HL-60 (cell line): ENCODE measurements at regions not wholly inside any gene's neighbourhood (a gene's known extent, or its start where the extent isn't known, plus 50 kb on each side); places are given as distances from the start of the nearest gene placed in this dataset.

ENCODE experiments used
- GABPA ChIP-seq: IDR thresholded peaks from 2 replicates; pipeline ENCODE4 v1.6.1; 2012; ENCODE audit warnings: low read depth
- POLR2AphosphoS5 ChIP-seq: IDR thresholded peaks from 2 replicates; pipeline ENCODE4 v1.6.1; 2012; ENCODE audit warnings: low read depth
- TF ChIP-seq, protein P1 (sequence below): IDR thresholded peaks from one replicate; pipeline ENCODE4 v1.5.1; 2011; ENCODE audit warnings: low read length, control low read depth, inconsistent platforms; ENCODE audit not compliant: insufficient read depth
- TF ChIP-seq, protein P2 (sequence below): IDR thresholded peaks from 2 replicates; pipeline ENCODE4 v1.6.1; 2012; ENCODE audit warnings: low read depth; ENCODE audit not compliant: insufficient replicate concordance

DNA sequence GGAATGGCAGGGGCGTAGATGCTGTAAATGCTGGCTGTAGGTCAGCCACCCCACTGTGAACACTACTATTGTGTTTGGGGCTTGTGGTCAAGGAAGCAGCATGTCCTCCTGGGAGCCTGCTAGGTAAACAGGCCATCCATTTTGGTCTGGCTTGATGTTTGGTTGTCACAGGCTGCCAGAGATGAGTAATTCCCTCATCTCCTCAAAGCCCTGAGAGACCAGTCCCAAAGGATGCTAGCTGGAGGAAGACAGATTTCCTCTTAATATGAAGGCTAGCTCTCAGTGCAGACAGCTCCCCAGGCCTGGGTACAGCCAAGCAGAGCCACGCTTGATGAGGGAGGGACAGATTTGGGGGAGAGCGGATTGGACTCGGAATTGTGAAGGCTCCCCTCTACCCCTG lies 72.5 kb upstream of the MAP1B start:
- TF ChIP-seq, protein P1, sequence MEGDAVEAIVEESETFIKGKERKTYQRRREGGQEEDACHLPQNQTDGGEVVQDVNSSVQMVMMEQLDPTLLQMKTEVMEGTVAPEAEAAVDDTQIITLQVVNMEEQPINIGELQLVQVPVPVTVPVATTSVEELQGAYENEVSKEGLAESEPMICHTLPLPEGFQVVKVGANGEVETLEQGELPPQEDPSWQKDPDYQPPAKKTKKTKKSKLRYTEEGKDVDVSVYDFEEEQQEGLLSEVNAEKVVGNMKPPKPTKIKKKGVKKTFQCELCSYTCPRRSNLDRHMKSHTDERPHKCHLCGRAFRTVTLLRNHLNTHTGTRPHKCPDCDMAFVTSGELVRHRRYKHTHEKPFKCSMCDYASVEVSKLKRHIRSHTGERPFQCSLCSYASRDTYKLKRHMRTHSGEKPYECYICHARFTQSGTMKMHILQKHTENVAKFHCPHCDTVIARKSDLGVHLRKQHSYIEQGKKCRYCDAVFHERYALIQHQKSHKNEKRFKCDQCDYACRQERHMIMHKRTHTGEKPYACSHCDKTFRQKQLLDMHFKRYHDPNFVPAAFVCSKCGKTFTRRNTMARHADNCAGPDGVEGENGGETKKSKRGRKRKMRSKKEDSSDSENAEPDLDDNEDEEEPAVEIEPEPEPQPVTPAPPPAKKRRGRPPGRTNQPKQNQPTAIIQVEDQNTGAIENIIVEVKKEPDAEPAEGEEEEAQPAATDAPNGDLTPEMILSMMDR: no peak
- TF ChIP-seq POLR2AphosphoS5: no peak
- TF ChIP-seq GABPA: no peak
- TF ChIP-seq, protein P2, sequence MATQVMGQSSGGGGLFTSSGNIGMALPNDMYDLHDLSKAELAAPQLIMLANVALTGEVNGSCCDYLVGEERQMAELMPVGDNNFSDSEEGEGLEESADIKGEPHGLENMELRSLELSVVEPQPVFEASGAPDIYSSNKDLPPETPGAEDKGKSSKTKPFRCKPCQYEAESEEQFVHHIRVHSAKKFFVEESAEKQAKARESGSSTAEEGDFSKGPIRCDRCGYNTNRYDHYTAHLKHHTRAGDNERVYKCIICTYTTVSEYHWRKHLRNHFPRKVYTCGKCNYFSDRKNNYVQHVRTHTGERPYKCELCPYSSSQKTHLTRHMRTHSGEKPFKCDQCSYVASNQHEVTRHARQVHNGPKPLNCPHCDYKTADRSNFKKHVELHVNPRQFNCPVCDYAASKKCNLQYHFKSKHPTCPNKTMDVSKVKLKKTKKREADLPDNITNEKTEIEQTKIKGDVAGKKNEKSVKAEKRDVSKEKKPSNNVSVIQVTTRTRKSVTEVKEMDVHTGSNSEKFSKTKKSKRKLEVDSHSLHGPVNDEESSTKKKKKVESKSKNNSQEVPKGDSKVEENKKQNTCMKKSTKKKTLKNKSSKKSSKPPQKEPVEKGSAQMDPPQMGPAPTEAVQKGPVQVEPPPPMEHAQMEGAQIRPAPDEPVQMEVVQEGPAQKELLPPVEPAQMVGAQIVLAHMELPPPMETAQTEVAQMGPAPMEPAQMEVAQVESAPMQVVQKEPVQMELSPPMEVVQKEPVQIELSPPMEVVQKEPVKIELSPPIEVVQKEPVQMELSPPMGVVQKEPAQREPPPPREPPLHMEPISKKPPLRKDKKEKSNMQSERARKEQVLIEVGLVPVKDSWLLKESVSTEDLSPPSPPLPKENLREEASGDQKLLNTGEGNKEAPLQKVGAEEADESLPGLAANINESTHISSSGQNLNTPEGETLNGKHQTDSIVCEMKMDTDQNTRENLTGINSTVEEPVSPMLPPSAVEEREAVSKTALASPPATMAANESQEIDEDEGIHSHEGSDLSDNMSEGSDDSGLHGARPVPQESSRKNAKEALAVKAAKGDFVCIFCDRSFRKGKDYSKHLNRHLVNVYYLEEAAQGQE: no peak
